ENCODE measurements at regions not wholly inside any gene's neighbourhood (a gene's known extent, or its start where the extent isn't known, plus 50 kb on each side); places are given as distances from the start of the nearest gene placed in this dataset.

DNA sequence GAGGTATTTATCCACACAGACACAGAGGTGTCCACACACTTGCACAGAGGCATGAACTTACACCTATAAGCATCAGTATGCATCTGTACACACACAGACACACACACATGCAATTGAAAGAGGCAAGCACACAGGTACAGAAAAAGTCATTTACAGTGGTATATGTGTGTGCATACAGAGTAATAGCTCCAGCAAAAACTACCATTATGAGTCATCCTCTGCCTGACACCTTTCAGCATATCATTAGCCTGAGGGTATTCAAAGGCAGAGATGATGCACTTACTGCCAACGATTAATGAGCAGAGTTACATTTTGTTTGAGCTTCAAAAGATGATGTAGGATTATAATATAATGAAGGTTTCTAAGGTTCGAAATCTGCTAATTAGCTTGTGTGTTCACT, 100.3 kb upstream of the TPRG1 start:
- no peak for DNase-seq (ENCODE audit: low read depth)
- no peak overlapping the region for H3K4me3 ChIP-seq (ENCODE audit: low read depth, low read length)
- TF ChIP-seq, protein P1, sequence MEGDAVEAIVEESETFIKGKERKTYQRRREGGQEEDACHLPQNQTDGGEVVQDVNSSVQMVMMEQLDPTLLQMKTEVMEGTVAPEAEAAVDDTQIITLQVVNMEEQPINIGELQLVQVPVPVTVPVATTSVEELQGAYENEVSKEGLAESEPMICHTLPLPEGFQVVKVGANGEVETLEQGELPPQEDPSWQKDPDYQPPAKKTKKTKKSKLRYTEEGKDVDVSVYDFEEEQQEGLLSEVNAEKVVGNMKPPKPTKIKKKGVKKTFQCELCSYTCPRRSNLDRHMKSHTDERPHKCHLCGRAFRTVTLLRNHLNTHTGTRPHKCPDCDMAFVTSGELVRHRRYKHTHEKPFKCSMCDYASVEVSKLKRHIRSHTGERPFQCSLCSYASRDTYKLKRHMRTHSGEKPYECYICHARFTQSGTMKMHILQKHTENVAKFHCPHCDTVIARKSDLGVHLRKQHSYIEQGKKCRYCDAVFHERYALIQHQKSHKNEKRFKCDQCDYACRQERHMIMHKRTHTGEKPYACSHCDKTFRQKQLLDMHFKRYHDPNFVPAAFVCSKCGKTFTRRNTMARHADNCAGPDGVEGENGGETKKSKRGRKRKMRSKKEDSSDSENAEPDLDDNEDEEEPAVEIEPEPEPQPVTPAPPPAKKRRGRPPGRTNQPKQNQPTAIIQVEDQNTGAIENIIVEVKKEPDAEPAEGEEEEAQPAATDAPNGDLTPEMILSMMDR (IDR thresholded peaks at IDR 0.05; ENCODE audit: control insufficient read depth, extremely low read depth, insufficient read depth), result no peak

DNA sequence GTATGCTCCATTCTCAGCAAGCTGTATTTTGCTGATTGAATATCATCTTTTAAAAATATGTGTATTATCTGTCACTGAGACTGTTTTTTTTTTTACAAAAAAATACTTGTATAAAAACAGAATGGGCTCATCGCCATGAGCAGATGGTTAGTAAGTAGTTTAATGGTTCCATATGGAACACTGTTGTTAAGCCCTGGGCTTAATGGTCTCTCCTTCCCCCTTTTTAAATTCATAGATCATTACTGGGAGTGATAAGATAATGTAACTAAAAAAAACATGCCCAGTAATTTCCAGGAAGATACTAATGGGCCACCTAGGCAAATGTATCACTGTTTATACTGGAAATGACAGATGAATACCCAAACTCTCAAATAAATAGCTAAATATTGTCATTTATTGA, 95.3 kb upstream of the TPRG1 start:
- no peak overlapping the region for H3K4me3 ChIP-seq (ENCODE audit: low read depth, low read length)
- TF ChIP-seq, protein P1 (IDR thresholded peaks at IDR 0.05; ENCODE audit: control insufficient read depth, extremely low read depth, insufficient read depth), result no peak
- no peak for DNase-seq (ENCODE audit: low read depth)

DNA sequence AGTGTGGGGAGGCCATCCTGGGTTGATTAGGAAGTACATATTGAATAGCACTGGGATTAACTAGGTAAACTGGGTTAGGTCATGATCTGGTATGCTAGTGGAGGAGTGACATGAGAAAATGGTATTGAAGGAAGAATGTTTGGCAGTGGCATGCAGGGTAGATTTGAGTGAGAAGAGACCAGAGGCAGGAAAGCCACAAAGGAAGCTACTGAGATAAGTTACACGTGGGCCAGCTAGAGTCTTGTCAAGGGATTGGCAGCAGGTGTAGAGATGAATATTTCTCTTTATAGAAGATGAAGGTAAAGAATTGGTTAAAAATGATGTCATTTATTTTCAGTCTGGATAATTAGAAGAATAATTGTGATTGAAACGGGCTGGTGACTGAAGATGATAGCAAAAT, 91.0 kb upstream of the TPRG1 start:
- TF ChIP-seq, protein P1 (IDR thresholded peaks at IDR 0.05; ENCODE audit: control insufficient read depth, extremely low read depth, insufficient read depth), result no peak
- H3K4me3 ChIP-seq (ENCODE audit: low read depth, low read length), result no peak overlapping the region
- DNase-seq (ENCODE audit: low read depth), result no peak

DNA sequence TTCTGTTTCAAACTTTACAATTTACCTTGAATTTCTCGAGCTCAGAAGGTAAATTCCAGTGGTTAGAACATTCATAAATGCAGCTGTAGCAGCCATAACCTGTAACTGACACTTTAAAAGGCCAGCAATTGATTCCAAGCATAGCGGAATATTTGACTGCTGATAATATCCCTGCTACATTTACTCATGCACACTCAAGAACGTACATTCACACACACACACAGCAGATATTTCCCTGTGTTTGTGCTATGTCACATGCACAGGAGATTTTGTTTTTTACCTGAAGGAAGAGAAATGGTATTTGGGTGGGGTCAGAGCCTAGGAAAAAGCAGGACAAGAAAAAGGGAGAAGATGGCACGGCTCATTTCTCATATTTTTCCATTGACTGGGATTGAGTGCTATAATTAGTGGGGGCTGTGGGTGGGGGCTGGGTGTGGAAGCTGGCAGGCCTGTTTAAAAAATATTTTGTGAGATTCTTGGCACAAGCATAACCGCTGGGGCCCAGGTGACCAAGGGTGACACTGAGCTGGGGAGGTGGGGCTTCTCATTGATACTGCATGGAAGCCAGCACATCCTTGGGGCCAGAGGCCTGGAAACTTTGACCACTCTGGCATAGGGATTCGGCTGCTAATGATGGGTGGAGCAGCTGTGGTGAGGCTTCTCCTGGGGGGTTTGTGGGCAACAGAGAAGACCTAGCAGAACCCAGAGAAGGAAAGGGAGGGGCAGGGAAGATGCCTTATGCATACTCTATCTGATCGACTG, 88.9 kb upstream of the TPRG1 start:
- no peak overlapping the region for H3K4me3 ChIP-seq (ENCODE audit: low read depth, low read length)
- no peak for DNase-seq (ENCODE audit: low read depth)
- TF ChIP-seq, protein P1 (IDR thresholded peaks at IDR 0.05; ENCODE audit: control insufficient read depth, extremely low read depth, insufficient read depth), result no peak

DNA sequence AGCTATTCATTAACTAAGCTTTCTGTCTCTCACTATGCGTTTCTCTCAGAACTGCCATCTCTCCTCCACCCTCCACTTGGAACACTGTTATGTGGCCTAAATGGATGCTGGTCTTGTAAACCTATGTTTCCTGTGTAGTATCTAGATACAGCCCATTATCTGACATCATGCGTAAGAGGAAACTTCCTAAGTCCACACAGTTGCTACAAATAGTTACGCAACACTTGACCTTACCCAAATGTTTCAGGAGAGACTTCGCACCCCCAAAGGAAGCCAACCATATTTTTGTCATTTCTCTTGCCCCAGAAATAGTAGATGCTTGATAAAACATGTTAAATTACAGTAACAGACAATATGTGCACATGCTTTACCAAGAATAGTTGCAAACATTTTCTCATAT, 87.2 kb upstream of the TPRG1 start:
- H3K4me3 ChIP-seq (ENCODE audit: low read depth, low read length), result no peak overlapping the region
- no peak for DNase-seq (ENCODE audit: low read depth)
- TF ChIP-seq, protein P1 (IDR thresholded peaks at IDR 0.05; ENCODE audit: control insufficient read depth, extremely low read depth, insufficient read depth), result no peak

DNA sequence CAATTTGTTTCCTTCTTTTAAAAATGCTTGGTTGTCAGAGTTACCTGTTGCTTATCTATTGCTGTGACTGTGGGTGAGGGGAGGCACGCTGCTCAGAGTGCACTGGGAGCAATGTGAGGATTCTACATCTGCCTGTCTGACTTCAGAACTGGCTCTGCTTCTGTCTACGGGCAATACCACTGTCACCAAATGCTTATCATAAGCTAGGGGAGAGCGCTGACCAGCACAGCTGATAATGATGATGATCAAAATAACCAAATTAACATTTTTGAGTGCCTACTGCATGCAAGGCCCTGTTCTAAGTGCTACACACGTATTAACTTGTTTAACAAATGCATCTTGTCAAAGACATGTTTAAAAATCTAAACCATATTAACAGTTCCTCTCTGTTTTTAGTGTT, 79.2 kb upstream of the TPRG1 start:
- TF ChIP-seq, protein P1 (IDR thresholded peaks at IDR 0.05; ENCODE audit: control insufficient read depth, extremely low read depth, insufficient read depth), result no peak
- no peak for DNase-seq (ENCODE audit: low read depth)

DNA sequence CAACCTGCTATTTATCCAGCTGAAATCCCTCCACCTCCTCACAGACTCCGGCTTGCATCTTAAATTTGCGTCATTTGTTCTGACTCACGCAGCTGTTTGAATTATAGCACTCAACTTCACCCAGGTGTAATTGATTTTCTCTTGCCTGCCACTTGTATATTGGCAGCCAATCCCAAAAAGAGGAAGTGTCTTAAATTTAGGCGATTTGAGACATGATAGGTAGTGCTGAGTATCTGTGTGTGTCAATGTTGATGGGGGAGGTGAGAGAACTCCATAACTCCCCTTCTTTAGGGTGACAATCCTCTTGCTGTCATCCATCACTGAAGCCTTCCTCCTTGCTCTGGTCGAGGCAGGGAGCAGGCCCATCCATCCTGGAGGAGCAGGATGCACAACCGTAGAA, 77.2 kb upstream of the TPRG1 start:
- DNase-seq (ENCODE audit: low read depth), result no peak
- no peak overlapping the region for H3K4me3 ChIP-seq (ENCODE audit: low read depth, low read length)
- TF ChIP-seq, protein P1 (IDR thresholded peaks at IDR 0.05; ENCODE audit: control insufficient read depth, extremely low read depth, insufficient read depth), result no peak

More for the DNA sequence above, 79.2 kb upstream of the TPRG1 start:
- no peak overlapping the region for H3K4me3 ChIP-seq (ENCODE audit: low read depth, low read length)

Measured in LNCaP clone FGC (cell line).